ENCODE measurements at regions not wholly inside any gene's neighbourhood (a gene's known extent, or its start where the extent isn't known, plus 50 kb on each side); places are given as distances from the start of the nearest gene placed in this dataset.

DNA sequence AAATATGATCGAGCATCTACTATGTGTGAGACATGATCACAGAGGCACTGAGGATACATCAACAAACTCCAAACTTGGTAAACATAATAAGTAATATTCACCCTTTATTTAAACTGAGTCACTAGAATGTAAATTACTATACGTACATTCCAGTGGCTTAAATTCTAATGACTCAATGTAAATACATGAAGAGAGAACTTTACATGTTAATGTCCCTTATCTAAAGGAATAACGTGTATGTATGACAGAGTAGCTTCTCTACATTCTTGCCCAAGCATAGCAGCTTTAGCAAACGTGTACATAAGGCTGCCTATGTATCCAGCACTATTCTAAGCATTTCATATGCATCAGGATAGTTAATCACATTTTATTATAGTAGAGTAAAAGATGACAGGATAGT lies 111.8 kb upstream of the CYYR1 start:
- no peak for TF ChIP-seq EGR1 (IDR thresholded peaks at IDR 0.05)
- no peak for TF ChIP-seq FOXM1 (IDR thresholded peaks at IDR 0.05; ENCODE audit: borderline replicate concordance, low read depth)
- TF ChIP-seq, protein P1, sequence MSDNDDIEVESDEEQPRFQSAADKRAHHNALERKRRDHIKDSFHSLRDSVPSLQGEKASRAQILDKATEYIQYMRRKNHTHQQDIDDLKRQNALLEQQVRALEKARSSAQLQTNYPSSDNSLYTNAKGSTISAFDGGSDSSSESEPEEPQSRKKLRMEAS (IDR thresholded peaks at IDR 0.05) = no peak
- no peak for TF ChIP-seq ZBTB7A (IDR thresholded peaks at IDR 0.05; ENCODE audit: low read depth)
- TF ChIP-seq NFIC (IDR thresholded peaks at IDR 0.05) = no peak
- TF ChIP-seq, protein P2, sequence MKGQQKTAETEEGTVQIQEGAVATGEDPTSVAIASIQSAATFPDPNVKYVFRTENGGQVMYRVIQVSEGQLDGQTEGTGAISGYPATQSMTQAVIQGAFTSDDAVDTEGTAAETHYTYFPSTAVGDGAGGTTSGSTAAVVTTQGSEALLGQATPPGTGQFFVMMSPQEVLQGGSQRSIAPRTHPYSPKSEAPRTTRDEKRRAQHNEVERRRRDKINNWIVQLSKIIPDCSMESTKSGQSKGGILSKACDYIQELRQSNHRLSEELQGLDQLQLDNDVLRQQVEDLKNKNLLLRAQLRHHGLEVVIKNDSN (IDR thresholded peaks at IDR 0.05) = no peak
- TF ChIP-seq EP300 (IDR thresholded peaks at IDR 0.05; ENCODE audit: borderline replicate concordance) = no peak
- TF ChIP-seq TEAD4 (IDR thresholded peaks at IDR 0.05) = no peak
- TF ChIP-seq RAD21 (IDR thresholded peaks at IDR 0.05; ENCODE audit: low read depth) = no peak
- TF ChIP-seq, protein P3, sequence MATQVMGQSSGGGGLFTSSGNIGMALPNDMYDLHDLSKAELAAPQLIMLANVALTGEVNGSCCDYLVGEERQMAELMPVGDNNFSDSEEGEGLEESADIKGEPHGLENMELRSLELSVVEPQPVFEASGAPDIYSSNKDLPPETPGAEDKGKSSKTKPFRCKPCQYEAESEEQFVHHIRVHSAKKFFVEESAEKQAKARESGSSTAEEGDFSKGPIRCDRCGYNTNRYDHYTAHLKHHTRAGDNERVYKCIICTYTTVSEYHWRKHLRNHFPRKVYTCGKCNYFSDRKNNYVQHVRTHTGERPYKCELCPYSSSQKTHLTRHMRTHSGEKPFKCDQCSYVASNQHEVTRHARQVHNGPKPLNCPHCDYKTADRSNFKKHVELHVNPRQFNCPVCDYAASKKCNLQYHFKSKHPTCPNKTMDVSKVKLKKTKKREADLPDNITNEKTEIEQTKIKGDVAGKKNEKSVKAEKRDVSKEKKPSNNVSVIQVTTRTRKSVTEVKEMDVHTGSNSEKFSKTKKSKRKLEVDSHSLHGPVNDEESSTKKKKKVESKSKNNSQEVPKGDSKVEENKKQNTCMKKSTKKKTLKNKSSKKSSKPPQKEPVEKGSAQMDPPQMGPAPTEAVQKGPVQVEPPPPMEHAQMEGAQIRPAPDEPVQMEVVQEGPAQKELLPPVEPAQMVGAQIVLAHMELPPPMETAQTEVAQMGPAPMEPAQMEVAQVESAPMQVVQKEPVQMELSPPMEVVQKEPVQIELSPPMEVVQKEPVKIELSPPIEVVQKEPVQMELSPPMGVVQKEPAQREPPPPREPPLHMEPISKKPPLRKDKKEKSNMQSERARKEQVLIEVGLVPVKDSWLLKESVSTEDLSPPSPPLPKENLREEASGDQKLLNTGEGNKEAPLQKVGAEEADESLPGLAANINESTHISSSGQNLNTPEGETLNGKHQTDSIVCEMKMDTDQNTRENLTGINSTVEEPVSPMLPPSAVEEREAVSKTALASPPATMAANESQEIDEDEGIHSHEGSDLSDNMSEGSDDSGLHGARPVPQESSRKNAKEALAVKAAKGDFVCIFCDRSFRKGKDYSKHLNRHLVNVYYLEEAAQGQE (IDR thresholded peaks at IDR 0.05; ENCODE audit: low read depth) = no peak
- no peak for TF ChIP-seq CREB1 (IDR thresholded peaks at IDR 0.05; ENCODE audit: low read depth)
- TF ChIP-seq TCF12 (IDR thresholded peaks at IDR 0.05; ENCODE audit: low read depth) = no peak
- no peak for TF ChIP-seq CEBPB (IDR thresholded peaks at IDR 0.05)
- no peak for TF ChIP-seq YY1 (IDR thresholded peaks at IDR 0.05; ENCODE audit: low read depth)
- TF ChIP-seq TAF1 (IDR thresholded peaks at IDR 0.05; ENCODE audit: low read depth) = no peak

DNA sequence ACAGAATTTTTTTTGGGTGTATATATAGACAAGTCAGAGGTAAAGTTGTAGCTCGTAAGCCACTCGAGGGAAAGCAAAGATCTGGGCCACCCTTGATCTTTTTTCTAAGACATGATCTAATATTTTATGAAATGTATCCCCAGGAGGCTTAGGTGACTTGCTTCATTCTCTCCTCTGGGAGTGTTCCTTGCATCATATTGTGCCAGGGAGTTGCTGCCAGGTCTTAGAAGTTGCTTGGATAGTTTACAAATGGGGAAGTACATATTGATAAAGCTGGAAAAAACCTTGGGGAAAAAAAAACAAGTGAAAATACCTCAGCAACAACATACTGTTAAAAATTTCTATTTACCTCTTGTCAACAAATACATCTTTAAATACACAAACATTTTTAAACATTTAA lies 110.9 kb upstream of the CYYR1 start:
- TF ChIP-seq YY1 (IDR thresholded peaks at IDR 0.05; ENCODE audit: low read depth) (no peak), CEBPB (IDR thresholded peaks at IDR 0.05) (no peak), TCF12 (IDR thresholded peaks at IDR 0.05; ENCODE audit: low read depth) (no peak), EP300 (IDR thresholded peaks at IDR 0.05; ENCODE audit: borderline replicate concordance) (no peak), FOXM1 (IDR thresholded peaks at IDR 0.05; ENCODE audit: borderline replicate concordance, low read depth) (no peak), RAD21 (IDR thresholded peaks at IDR 0.05; ENCODE audit: low read depth) (no peak), ZBTB7A (IDR thresholded peaks at IDR 0.05; ENCODE audit: low read depth) (no peak), TEAD4 (IDR thresholded peaks at IDR 0.05) (no peak)
- TF ChIP-seq, protein P3 (IDR thresholded peaks at IDR 0.05; ENCODE audit: low read depth) = no peak
- TF ChIP-seq, protein P2 (IDR thresholded peaks at IDR 0.05) = no peak

DNA sequence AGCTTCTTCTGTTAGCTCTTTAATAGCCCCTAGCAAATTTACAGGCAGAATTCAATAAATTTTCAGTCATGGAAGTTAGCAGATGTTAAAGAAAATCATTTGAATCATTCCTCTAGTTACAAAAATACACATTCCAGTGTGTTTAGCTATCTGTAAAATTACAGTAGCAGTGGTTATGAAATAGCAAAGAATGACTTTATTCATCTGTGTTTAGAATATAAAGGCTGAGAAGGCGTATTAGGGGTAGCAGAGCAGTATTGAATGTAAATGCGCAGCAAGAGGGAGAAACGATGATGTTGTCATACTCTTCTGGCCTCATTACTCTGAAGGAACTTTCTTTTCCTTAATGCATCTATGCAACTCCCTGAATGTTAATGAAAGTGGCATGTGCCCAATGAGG lies 106.2 kb upstream of the CYYR1 start:
- TF ChIP-seq, protein P2 (IDR thresholded peaks at IDR 0.05) = no peak

DNA sequence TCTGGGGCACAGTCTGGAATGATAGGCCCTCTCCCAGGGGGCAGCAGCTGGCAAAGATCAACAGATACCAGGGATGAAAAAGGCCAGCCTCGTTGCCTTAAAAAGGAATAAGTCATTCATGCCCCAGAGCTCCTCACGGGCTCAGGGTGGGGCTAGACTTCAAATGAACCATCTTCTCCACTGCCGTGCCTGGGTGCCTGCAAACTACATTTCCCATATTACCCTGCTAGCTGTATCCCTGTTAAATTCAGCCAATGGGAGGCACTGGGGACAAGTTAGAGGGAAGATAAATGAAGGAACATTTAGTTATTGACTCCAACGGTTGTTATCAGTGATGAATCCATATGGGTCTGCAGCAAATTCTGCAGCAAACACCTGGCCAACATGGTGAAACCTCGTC lies 101.2 kb upstream of the CYYR1 start:
- no peak for TF ChIP-seq TAF1 (IDR thresholded peaks at IDR 0.05; ENCODE audit: low read depth)
- TF ChIP-seq ZBTB7A (IDR thresholded peaks at IDR 0.05; ENCODE audit: low read depth) = no peak
- TF ChIP-seq NFIC (IDR thresholded peaks at IDR 0.05) = no peak
- no peak for TF ChIP-seq CEBPB (IDR thresholded peaks at IDR 0.05)

DNA sequence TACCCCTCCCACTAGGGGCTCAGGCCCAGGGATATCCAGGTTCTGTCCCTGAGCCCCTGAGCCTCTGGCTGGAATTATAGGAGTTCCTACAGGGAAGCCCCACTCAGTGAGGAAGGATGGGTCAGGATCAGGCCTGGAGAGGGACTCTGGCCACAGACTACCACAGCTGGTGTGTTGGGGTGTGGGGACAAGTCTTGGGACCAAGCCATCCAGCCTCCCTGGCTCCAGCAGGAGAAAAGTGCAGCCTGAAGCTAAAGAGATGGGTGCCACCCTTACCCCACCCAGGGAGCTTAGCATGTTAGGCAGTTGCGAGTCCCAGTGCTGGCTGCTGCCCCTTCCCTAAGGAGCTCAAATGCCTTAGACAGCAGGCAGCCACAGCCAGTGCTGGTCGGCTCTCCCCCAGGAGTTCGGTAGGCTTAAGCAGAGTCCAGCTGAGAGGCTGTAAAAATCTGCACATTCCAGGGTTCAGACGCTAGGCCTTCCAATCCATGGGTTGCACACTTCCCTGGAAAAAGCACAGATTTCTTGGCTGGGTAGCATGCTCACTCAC lies 96.2 kb upstream of the CYYR1 start:
- TF ChIP-seq, protein P3 (IDR thresholded peaks at IDR 0.05; ENCODE audit: low read depth) = no peak
- no peak for TF ChIP-seq TCF12 (IDR thresholded peaks at IDR 0.05; ENCODE audit: low read depth)
- TF ChIP-seq, protein P2 (IDR thresholded peaks at IDR 0.05) = no peak
